CD4-positive, CD25-positive, alpha-beta regulatory T cell (primary cell): ENCODE measurements at regions not wholly inside any gene's neighbourhood (a gene's known extent, or its start where the extent isn't known, plus 50 kb on each side); places are given as distances from the start of the nearest gene placed in this dataset.

Source experiments
- ATAC-seq, 2 donors: fragments of 150-1000 bp; cut with Tn5 transposase; one replicate each; pipeline ENCODE4 v1.10.0; 2021; ENCODE audit warnings: low read depth in 2 of 2, moderate number of reproducible peaks in 2 of 2, moderate library complexity in 1 of 2
- DNase-seq, 3 donors: peaks; one replicate each; pipeline versions ENCODE4 v3.0.0 to v3.0.0-alpha.2; 2012 to 2022; ENCODE audit warnings: mixed read lengths in 1 of 3
- H3K27ac ChIP-seq: one replicate; pipeline ENCODE4 v1.7.0; 2013; ENCODE audit warnings: mild to moderate bottlenecking, low read length; ENCODE audit not compliant: insufficient read depth, poor library complexity, severe bottlenecking
- H3K27me3 ChIP-seq: one replicate; pipeline ENCODE4 v1.7.0; 2013; ENCODE audit warnings: low read length; ENCODE audit not compliant: control insufficient read depth, insufficient read depth
- H3K36me3 ChIP-seq: one replicate; pipeline ENCODE4 v1.7.0; 2013; ENCODE audit warnings: mild to moderate bottlenecking, low read length, moderate library complexity; ENCODE audit not compliant: control insufficient read depth, insufficient read depth
- H3K4me1 ChIP-seq: 2 replicates; pipeline ENCODE4 v1.7.0; 2013; ENCODE audit warnings: mild to moderate bottlenecking, low read length; ENCODE audit not compliant: insufficient read depth, control insufficient read depth, poor library complexity, severe bottlenecking
- H3K4me3 ChIP-seq: one replicate; pipeline ENCODE4 v1.7.0; 2013; ENCODE audit warnings: low read depth, mild to moderate bottlenecking, low read length, moderate library complexity
- H3K9me3 ChIP-seq, 2 experiments: 1 replicate in 1 of 2; 2 replicates in 1 of 2; pipeline ENCODE4 v1.7.0; 2013; ENCODE audit warnings: low read length in 2 of 2, mild to moderate bottlenecking in 1 of 2, moderate library complexity in 1 of 2; ENCODE audit not compliant: control insufficient read depth in 2 of 2
- H3K27ac Mint-ChIP-seq, 3 donors: one replicate each; pipeline ENCODE4 v1.8.0; 2020 to 2022; ENCODE audit warnings: mild to moderate bottlenecking in 3 of 3, mixed read lengths in 3 of 3, moderate library complexity in 2 of 3
- H3K27me3 Mint-ChIP-seq: one replicate; pipeline ENCODE4 v1.8.0; 2022; ENCODE audit warnings: mild to moderate bottlenecking, mixed read lengths
- H3K36me3 Mint-ChIP-seq: one replicate; pipeline ENCODE4 v1.8.0; 2020; ENCODE audit warnings: mixed read lengths
- H3K4me1 Mint-ChIP-seq, 4 donors: one replicate each; pipeline ENCODE4 v1.8.0; 2020 to 2022; ENCODE audit warnings: mixed read lengths in 4 of 4, mild to moderate bottlenecking in 1 of 4
- H3K4me3 Mint-ChIP-seq, 4 donors: one replicate each; pipeline ENCODE4 v1.8.0; 2020 to 2022; ENCODE audit warnings: mild to moderate bottlenecking in 4 of 4, mixed read lengths in 4 of 4, moderate library complexity in 3 of 4
- H3K9me3 Mint-ChIP-seq, 7 donors: one replicate each; pipeline ENCODE4 v1.8.0; 2020 to 2022; ENCODE audit warnings: mixed read lengths in 7 of 7, mild to moderate bottlenecking in 3 of 7, moderate library complexity in 2 of 7

GRCh38 chr9:89655990-89656657 is 51.3 kb downstream of the GADD45G start:
- DNase-seq (peak in 1 of 3 donors; percentile 61), ATAC-seq (no peak)
- H3K9me3 ChIP-seq: no peaks in the 10 kb centered on the region

DNA sequence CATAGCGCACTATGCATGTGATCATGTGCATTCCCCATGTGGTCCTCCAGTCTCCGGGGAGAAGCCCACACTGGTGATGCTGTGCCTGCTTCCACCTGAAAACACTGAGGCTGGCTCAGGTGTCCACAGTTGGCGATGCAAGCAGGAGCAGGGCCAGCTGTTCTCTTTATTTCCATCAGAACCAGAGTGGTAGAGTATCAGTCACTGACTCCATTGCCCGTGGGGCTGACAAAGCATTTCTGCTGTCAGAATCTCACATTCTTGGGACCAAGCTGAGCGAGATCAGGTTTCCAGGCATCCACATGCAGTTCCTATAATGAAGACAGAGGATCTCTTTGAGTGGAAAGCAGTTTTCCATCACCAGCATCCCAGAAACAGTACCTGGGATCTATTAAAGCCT is 52.5 kb downstream of the GADD45G start:
- DNase-seq (no peak), ATAC-seq (no peak)
- H3K4me1 Mint-ChIP-seq: peaks cover 0 to 16% (median 10%) of the 10 kb centered on the region in 4 donors
- Histone ChIP-seq H3K4me3 (no peak overlapping the region), H3K4me1 (peaks cover 9% of the 10 kb centered on the region), H3K27me3 (no peaks in the 10 kb centered on the region), H3K27ac (no peak overlapping the region), H3K9me3 (no peaks in the 10 kb centered on the region), H3K36me3 (no peaks in the 10 kb centered on the region)
- H3K27me3 Mint-ChIP-seq: peaks cover 6% of the 10 kb centered on the region
- H3K36me3 Mint-ChIP-seq: no peaks in the 10 kb centered on the region
- H3K27ac Mint-ChIP-seq: peak overlapping the region in 1 of 3 donors; percentile 49
- H3K4me3 Mint-ChIP-seq: no peak overlapping the region
- H3K9me3 Mint-ChIP-seq: peaks cover 0 to 1% (median 0%) of the 10 kb centered on the region in 7 donors

More at GRCh38 chr9:89655990-89656657, 51.3 kb downstream of the GADD45G start:
- Histone ChIP-seq H3K27ac (no peak overlapping the region), H3K36me3 (no peaks in the 10 kb centered on the region), H3K27me3 (peaks cover 2% of the 10 kb centered on the region), H3K4me3 (no peak overlapping the region), H3K4me1 (peaks cover 9% of the 10 kb centered on the region)
- H3K9me3 Mint-ChIP-seq: peaks cover 0 to 1% (median 0%) of the 10 kb centered on the region in 7 donors
- peaks cover 0 to 16% (median 10%) of the 10 kb centered on the region in 4 donors for H3K4me1 Mint-ChIP-seq
- no peak overlapping the region for H3K27ac Mint-ChIP-seq
- peaks cover 18% of the 10 kb centered on the region for H3K27me3 Mint-ChIP-seq
- peak overlapping the region in 1 of 4 donors; percentile 16 for H3K4me3 Mint-ChIP-seq
- H3K36me3 Mint-ChIP-seq: no peaks in the 10 kb centered on the region

DNA sequence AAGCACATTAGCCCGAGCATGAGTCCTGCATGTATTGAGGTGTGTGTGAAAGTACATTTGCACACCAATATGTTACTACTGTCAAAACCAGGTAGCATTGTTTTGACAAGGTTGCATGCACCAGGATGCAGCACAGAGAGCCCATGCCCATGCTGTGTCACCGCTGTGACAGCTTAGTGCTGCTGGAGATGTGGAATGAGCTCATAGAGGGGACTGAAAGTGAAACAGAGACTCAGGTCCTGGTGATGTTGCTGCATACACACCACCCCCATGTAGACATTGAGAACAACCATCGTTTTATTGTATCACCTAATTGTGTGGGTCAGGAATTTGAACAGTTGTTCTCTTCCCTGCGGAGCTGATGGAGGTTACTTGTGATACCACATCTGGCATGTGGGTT is 53.0 kb downstream of the GADD45G start:
- no peak overlapping the region for H3K27ac Mint-ChIP-seq
- no peak overlapping the region for H3K4me3 ChIP-seq
- H3K36me3 ChIP-seq: no peaks in the 10 kb centered on the region
- no peak for ATAC-seq
- peaks cover 4% of the 10 kb centered on the region for H3K27me3 Mint-ChIP-seq
- H3K9me3 Mint-ChIP-seq: peaks cover 0 to 1% (median 0%) of the 10 kb centered on the region in 7 donors
- peaks cover 9% of the 10 kb centered on the region for H3K4me1 ChIP-seq
- no peak overlapping the region for H3K4me3 Mint-ChIP-seq
- no peak overlapping the region for H3K27ac ChIP-seq
- no peaks in the 10 kb centered on the region for H3K9me3 ChIP-seq
- DNase-seq: peak in 1 of 3 donors; percentile 60
- H3K4me1 Mint-ChIP-seq: peaks cover 0 to 16% (median 10%) of the 10 kb centered on the region in 4 donors
- H3K36me3 Mint-ChIP-seq: no peaks in the 10 kb centered on the region
- H3K27me3 ChIP-seq: no peaks in the 10 kb centered on the region

- no peak for ATAC-seq
- H3K36me3 Mint-ChIP-seq: no peaks in the 10 kb centered on the region
- H3K4me1 Mint-ChIP-seq: peaks cover 0 to 16% (median 10%) of the 10 kb centered on the region in 4 donors
- no peak overlapping the region for H3K4me3 Mint-ChIP-seq
- H3K36me3 ChIP-seq: no peaks in the 10 kb centered on the region
- no peak overlapping the region for H3K27ac Mint-ChIP-seq
- H3K27me3 ChIP-seq: no peaks in the 10 kb centered on the region
- H3K9me3 Mint-ChIP-seq: peaks cover 0 to 1% (median 0%) of the 10 kb centered on the region in 7 donors
- DNase-seq: no peak
- no peaks in the 10 kb centered on the region for H3K9me3 ChIP-seq
- H3K27ac ChIP-seq: no peak overlapping the region
- H3K4me1 ChIP-seq: peaks cover 9% of the 10 kb centered on the region
- peaks cover 4% of the 10 kb centered on the region for H3K27me3 Mint-ChIP-seq
- no peak overlapping the region for H3K4me3 ChIP-seq
Observed at GRCh38 chr9:89658401-89658800, 53.6 kb downstream of the GADD45G start.

GRCh38 chr9:89658931-89659330 is 54.1 kb downstream of the GADD45G start:
- H3K36me3 Mint-ChIP-seq: no peaks in the 10 kb centered on the region
- no peak overlapping the region for H3K4me3 ChIP-seq
- no peaks in the 10 kb centered on the region for H3K36me3 ChIP-seq
- H3K27me3 ChIP-seq: no peaks in the 10 kb centered on the region
- no peaks in the 10 kb centered on the region for H3K9me3 ChIP-seq
- H3K4me1 Mint-ChIP-seq: peaks cover 0 to 16% (median 10%) of the 10 kb centered on the region in 4 donors
- no peak for ATAC-seq
- no peak overlapping the region for H3K27ac Mint-ChIP-seq
- peaks cover 0 to 1% (median 0%) of the 10 kb centered on the region in 7 donors for H3K9me3 Mint-ChIP-seq
- no peak for DNase-seq
- peaks cover 9% of the 10 kb centered on the region for H3K4me1 ChIP-seq
- H3K4me3 Mint-ChIP-seq: no peak overlapping the region
- peaks cover 2% of the 10 kb centered on the region for H3K27me3 Mint-ChIP-seq
- no peak overlapping the region for H3K27ac ChIP-seq

GRCh38 chr9:89659473-89659872 is 54.7 kb downstream of the GADD45G start:
- Histone ChIP-seq H3K4me1 (peaks cover 9% of the 10 kb centered on the region), H3K36me3 (no peaks in the 10 kb centered on the region), H3K9me3 (no peaks in the 10 kb centered on the region), H3K4me3 (no peak overlapping the region), H3K27ac (no peak overlapping the region), H3K27me3 (no peaks in the 10 kb centered on the region)
- H3K4me1 Mint-ChIP-seq: peaks cover 0 to 16% (median 10%) of the 10 kb centered on the region in 4 donors
- no peak overlapping the region for H3K27ac Mint-ChIP-seq
- ATAC-seq (no peak), DNase-seq (no peak)
- H3K9me3 Mint-ChIP-seq: peaks cover 0 to 1% (median 0%) of the 10 kb centered on the region in 7 donors
- H3K4me3 Mint-ChIP-seq: no peak overlapping the region
- no peaks in the 10 kb centered on the region for H3K36me3 Mint-ChIP-seq
- no peaks in the 10 kb centered on the region for H3K27me3 Mint-ChIP-seq

DNA sequence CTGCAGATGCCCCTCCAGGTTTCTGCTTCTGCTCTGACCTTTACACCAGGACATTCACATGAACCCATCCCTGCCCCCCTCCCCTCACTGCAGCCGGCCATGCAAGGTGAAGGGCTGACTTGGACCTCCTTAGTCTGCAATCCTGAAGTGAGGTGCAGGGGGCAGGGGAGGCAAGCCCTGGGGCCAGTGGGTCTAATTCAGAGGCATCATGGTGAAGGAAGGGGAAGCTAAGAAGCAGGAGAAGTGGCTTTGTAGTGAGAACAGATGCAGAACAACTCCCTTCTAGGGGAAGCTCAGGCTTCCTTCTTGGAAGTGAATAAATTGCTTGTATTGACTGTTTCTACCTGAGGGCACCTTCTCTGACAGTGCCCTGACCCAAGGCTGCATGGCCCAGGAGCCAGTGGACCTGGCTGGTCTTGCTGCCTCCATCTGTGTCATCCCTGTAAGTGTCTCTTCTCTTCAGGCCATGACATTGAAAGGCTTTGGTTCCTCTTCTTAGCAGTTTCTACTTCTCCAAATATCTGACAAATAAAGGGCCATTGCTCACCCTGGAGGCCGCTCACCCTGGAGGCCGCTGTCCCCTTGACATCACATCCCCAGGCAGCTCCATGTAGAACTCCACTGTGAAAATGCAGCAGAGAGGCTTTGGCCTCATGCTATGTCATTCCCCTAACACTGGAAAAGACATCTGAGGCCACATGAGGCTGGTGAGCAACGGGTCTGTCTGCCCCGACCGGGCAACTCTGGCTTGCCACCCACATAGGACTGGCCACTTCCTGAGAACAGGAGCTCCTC is 55.3 kb downstream of the GADD45G start:
- no peak for ATAC-seq
- Mint-ChIP-seq H3K27me3 (no peaks in the 10 kb centered on the region), H3K9me3 (peaks cover 0 to 1% (median 0%) of the 10 kb centered on the region in 7 donors), H3K27ac (no peak overlapping the region), H3K4me1 (peaks cover 0 to 16% (median 10%) of the 10 kb centered on the region in 4 donors), H3K4me3 (no peak overlapping the region), H3K36me3 (no peaks in the 10 kb centered on the region)
- DNase-seq: no peak
- Histone ChIP-seq H3K27ac (no peak overlapping the region), H3K4me3 (no peak overlapping the region), H3K36me3 (no peaks in the 10 kb centered on the region), H3K4me1 (peaks cover 9% of the 10 kb centered on the region), H3K9me3 (no peaks in the 10 kb centered on the region), H3K27me3 (no peaks in the 10 kb centered on the region)
